GM18873 (cell line): ENCODE measurements at regions not wholly inside any gene's neighbourhood (a gene's known extent, or its start where the extent isn't known, plus 50 kb on each side); places are given as distances from the start of the nearest gene placed in this dataset.

Source experiments
- ATAC-seq: cut with Tn5 transposase; IDR thresholded peaks from one replicate; pipeline ENCODE4 v1.9.1; 2021; ENCODE audit warnings: mild to moderate bottlenecking, moderate library complexity, moderate number of reproducible peaks; ENCODE audit not compliant: unreplicated experiment, low FRiP score

DNA sequence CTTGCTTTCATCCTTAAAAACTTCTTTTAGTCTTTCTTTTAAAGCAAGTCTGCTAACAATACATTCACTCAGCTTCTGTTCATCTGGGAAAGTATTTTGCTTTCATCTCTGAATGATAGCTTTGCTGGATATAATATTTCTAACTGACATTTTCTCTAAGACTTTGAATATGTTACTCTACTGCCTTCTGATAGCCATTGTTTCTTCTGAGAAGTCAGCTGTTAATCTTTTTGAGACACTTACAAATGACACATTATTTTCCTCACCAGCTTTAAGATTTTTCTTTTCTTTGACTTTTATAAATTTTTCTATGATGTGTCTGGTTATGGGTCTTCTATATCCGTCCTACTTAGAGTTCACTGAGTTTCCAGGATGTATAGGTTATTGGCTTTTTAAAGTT, 643.1 kb downstream of the KCNA4 start:
- ATAC-seq, result no peak

DNA sequence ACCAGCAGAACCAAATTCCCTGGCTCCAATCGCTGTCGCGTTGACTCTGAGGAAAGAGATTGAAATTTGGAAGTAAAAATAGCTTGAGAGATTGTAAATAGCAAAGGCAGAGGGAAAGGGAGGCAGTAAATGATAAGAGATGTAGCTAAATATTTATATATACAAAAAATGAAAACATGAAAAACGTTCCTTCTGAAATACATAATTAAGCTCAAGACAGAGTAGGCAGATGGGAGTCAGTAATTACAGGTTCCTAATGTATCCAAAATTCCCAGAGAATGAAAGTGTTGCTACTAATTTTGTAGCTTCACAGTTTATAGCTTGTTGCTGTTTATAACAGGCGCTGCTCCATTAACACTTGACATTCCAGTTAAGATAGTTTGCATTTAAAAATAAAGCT, 648.7 kb downstream of the KCNA4 start:
- no peak for ATAC-seq

GRCh38 chr11:29364006-29364405, 652.8 kb downstream of the KCNA4 start:
- no peak for ATAC-seq

DNA sequence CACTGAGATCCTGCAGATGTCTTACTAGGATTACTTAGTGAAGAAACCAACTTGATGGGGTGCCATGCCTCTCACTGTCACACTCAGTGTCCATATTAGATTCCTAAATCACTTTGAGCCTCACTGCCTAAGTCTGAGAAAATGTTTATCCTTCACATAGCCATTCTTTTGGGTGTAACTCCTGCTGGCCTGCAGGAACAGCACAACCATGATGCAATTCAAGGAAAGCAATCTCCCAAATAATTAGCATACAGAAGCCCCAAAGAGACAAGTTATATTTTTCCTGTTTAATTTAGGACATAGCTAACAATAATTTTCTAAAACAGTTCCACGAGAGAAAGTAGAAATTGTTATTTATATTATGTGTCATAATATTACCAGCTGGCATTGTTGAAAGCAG, 655.5 kb downstream of the KCNA4 start:
- no peak for ATAC-seq

DNA sequence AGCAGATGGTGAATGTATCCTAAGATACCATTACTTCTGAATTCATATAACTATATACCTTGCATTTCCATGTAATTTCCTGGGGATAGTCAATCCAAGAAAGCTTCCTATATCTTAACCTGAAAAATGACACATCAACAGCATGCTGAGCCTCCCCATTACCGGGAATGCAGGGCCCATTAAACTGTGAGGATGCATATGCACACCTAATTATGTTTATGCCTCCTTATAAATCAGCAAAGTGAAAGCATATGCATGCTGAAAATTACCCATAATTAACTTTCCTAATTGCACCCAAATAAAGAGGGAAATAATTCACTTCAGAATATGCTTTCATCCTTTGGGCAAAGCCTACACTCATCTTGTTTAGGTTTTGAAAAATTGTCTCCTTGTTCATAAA, 663.0 kb downstream of the KCNA4 start:
- ATAC-seq, result no peak

GRCh38 chr11:29352273-29352795, 664.5 kb downstream of the KCNA4 start:
- no peak for ATAC-seq

DNA sequence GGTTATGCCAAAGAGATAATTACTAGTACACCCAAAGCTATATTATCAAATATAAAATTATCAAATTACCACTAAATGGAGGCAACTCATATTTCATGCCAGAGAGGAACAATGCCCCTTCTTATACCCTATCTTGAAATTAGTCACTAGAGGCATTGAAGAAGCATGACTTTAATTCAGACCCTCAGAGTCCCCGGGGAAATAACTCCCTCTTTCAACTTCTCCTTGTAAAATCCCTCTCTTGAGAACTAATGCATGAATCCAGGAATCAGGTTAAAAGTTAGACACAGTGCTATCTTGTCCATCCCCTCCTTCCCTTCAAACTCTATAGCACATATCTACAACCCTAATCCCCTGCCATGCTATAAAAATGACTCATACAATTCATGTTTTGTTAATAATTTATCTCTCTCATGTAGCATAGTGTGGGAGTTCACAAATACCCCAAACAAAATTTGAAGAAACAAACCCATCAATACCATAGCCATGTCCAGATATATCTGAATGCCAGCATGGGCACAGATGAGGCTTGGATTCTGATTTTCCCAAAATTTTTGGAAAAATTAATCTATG, 665.4 kb downstream of the KCNA4 start:
- no peak for ATAC-seq

DNA sequence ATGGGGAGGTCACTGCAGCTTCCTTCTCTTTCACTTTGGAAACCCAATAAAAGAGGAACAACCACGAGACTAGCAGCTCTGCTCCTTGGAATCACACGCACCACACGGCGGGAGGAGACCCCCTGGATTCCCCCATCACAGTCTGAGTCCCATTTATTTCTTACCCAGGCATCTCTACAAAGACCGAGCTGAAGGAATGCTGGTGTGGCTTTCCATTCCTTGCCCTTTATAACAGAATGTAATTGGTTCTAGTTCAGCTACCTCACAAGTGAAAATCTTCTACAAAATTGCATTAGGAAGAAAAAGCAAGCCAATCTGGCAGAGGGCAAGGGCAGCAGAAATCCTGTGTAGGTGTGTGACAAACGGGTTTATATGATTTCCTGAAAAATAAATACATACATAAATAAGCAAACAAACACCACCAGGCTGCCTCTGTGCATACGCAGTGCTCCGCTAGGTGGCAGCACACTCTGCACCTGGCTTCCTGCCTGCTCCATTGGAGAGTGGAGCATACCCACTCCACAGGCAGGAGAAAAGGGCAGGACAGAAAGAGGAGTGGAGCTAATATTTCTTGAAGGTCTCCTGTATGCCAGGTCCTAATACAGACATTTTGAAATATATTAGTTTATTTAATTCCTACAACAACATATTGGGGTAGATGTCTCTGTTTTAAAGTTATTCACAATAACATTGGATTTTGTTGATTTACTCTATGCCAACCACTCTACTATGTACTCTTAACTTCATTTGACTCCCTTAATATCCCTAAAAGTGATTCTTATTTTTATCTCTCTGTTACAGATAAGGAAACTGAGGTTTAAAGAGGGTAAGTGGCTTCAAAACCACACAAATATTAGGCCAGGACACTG, 673.1 kb downstream of the KCNA4 start:
- peak; percentile 87 for ATAC-seq

DNA sequence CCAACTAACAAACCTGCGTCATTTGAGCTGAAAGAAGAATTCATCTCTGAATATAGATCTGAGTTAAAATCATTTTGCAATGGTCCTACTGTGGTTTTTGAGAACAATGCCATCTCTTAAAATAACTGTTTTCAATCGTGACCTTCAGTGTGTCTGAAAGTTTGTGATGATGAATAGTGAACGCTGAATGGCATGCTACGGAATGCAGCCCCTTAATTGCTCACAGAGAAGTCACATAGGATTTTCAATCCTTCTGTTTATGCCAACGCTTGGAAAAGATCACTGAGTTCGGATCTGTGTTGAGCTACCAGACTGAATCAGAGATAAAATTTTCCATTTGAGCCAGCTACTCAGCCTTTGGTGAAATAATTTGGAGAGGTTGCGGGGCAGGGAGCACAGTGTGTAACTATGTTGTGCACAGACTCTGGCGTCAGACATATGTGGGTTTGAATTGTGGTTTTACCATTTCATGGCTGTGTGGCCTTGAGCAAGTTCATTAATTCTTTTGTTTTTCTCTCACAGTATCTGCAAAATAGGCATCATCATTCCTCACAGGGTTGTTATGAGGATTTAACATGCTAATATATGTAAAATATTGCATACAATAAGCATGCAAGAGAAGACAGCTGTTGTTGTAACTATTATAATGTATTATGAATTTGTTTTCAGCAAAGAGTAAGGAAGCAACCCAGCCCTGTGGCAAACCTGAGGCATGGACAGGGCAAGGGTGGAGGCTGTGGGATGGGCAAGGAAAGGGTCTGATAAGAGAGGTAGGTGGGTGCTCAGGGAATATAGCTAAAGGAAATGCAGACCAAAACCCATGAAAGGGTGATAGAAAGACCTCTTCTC, 679.9 kb downstream of the KCNA4 start:
- no peak for ATAC-seq

DNA sequence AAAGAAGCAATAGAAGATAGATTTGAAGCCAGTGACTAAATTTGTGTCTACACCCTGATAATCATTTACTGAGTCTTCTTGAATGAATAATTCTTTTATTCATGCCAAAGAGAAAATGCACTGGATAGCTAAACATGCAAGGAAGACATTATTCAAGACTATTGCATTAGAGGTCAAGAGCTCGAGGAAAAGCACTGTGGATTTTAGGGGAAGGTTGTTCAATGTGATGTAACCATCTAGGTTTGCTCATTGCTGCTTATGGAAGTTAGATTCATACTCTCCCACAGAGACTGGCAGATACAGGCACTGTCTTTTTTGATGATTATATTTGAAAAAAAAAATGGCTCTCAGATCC, 682.1 kb downstream of the KCNA4 start:
- no peak for ATAC-seq

DNA sequence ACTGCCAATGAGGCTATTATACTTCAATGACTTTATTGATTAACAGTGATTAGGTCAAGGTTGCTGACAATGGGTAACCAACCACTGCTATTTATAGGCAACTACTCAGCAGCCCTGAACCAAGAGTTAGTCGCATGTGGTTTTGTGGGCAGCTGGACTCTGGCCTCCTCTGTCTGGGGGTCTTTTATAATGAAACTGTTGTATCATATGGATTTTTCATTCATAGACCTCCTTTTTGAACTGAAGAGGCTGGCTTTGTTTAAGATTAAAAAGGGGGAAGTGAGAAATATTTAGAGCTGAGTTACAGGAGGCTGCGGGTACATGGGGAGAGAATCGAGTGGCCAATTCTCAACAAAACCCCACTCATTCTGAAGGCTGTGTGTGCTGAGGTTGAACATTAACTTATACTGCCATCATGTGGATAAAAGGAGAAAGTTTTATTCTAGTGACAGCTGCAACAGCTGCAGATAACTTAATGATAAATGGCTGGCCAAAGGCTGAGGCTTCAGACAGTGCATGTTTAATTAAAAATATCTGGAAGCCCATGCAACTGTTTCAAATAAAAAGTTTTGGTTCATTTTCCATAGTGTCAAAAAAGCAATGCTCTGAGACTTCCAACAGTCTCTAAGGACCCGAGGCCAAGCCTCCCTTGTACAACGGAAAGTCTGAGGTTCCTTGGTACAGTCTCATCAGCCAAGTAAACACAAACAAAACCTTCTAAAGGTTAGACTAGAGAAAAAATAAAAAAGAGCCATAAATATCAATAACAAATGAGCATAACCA, 682.6 kb downstream of the KCNA4 start:
- peak; percentile 92 for ATAC-seq

DNA sequence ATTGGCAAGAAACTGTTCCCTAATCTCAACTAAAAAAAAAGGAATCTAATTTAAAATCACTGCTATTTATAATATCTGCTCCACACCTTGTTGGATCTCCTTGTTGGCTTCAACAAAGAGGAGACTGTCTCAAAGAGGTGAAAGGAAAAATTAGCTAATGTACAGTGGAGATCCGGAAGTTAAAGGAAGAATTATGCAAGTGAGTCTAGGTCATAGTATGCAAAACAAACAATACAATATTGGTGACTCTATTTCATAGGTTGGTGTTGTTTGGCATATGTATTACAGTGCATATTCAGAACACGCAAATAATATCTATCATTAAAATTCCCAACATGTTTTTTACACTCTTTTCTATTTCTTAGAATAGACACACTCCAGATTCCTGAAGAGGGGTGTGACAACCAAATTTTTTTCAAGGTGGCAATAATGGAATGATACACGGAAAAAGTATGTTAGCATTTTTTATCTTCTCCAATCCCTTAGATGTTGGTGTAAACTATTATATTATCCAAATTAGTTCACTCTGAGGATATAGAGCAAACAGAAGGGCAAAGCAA, 685.3 kb downstream of the KCNA4 start:
- ATAC-seq, result no peak

DNA sequence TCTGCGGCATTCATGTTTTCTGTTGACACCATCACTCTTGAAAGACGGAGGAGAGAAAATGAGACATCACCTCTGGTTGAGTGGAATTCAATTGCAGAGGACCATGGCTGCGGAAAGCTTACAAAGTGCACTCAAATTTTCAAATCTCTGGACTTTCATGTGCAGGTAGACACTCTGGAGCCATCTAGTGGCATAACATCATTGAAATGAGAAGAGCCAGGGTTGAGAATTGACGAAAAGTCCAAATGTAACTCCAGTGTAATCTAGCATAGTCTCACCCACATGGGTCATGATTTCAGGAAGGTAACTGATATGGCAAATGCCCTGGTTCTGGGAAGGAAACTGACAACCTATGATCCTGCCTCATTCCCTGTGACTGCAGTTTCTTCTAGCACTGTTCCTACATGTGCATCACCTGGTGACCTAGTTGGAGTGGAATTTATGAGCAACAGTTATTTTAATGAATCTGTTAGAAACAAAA, 687.8 kb downstream of the KCNA4 start:
- no peak for ATAC-seq

DNA sequence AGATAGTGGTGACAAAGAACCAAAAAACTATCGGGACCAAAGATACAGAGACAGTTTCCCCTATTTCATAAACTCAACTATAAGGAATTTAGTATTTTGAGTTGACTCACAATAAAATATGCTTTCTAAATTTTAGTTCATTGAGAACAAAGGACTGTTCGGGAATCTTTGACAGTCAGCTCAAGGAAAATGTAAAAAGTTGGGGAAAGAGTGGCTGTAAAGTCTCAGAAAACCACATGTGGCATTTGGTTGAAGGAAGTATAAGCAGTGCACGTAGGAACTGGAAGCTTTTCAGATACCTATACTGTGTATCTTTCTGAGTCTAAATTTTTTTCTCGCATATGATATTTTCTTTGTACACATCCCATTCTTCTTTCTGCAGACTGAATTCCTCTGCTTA, 688.9 kb downstream of the KCNA4 start:
- ATAC-seq, result no peak

DNA sequence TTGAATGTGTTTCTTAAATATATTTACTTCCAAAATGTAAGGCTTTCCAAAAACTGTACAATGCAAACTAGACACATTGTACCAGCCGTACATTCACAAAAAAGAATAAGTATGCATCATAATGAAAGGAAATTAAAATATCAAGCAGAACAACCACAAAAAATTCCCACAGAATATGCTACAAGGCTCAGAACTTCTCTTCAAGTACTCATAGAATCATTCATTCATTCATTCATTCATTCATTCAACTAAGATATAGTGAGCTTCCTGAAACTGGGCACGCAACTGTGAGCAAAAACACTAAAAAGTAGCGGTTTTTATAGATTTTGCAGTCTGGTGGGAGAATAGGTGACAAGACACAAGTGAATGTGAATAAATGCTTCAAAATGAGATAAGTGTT, 690.1 kb downstream of the KCNA4 start:
- ATAC-seq, result no peak

DNA sequence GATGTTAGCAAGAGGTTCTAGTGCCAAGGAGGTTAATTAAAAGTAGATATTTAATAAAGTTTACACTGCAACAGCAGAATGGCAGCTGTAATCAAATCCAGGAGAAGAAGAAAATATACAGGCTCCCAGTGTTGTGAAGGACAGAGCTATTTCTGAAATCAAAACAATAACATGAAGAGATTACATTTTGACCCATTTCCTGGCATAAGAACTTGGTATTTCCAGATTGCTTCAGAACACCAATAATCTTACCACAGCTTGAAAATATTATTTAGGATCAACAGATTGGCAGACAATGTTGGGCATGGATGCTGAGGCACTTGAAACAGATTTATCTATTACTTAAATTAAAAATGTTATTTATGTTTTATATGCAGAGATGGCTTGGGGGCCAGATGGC, 692.5 kb downstream of the KCNA4 start:
- ATAC-seq, result no peak

DNA sequence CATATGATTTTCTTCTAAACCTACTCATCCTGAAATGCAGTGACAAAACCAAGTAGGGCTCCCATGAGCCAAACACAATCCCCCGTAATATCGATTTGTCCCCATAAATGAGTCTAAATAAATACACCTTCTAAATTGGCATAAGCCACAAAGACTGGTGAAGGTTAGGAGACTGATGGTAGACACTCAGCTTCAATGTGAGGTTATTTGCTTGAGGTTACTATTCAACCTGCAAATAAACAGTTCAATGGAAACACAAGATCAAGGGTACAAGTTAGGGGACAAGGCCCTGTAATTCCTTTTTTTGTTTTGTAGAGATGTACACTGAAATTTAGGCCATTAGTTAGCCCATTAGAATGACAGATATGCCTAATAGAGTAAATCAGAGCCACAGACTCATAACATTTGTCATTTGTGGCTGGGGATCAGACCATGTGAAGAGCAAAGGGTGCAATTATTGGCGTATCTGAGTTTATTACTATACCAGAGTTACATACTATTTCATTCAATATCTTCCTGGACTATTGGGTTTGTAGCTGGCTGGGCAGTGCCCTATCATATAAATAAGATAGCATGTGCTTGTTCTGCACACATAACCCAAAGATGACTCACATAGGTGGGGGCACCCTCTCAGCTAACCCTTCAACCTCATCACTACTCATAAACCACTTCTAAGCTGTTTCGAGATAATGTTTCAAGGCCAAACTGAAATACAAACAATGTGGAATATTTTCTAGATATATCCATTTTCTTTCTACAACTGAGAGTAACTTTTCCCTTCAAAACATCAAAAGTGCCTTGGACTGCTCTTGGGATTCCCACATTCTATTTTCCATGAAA, 695.3 kb downstream of the KCNA4 start:
- ATAC-seq, result no peak

DNA sequence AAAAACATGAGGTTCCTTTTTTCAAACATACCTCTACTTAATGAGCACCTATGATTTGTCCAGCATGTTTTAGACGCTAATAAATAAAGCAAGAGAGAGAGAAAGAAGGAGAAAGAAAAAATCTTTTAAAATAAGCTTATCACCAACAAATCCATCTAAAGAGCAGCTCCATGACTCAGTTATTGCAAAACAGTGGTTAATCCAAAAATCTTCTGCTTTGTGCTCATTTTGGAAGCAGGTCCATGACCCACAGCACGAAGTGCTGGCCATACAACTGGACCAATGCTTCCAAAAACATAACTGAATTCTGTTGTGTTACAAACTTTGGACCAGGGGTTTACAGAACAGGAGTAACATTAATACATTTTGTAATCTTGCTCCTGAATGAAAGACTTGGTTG, 696.6 kb downstream of the KCNA4 start:
- no peak for ATAC-seq

DNA sequence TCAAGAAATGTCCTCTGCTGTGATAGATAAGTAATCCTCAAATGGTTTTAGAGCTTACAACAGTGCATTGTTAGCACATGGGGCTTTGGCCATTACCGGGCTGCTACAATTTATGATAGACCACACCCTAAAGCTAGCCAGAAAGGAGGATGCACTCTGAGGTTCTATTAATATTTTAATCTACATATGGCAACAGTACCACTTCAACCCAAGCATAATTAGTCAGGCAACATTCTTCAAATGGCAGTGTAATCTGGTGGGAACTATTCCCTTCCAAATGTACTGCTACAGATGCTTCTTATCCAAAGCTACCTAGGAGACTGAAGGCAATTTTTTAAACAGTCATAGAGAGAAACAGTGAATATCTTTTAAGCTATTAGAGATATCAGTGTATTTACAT, 697.6 kb downstream of the KCNA4 start:
- ATAC-seq, result no peak
